Nephron progenitor cell (in vitro differentiated cells): ENCODE measurements at regions not wholly inside any gene's neighbourhood (a gene's known extent, or its start where the extent isn't known, plus 50 kb on each side); places are given as distances from the start of the nearest gene placed in this dataset.
"Not testable (repeated sequence)": the region's sequence is repeated elsewhere in the genome, so short reads cannot be mapped to it uniquely, and the experiment has no call there.

Experiments
- DNase-seq: peaks from one replicate; pipeline ENCODE4 v3.0.0; 2021
- H3K27ac Mint-ChIP-seq: 2 replicates; pipeline ENCODE4 v1.8.0; 2021; ENCODE audit warnings: mild to moderate bottlenecking, moderate library complexity, mixed read lengths
- H3K27me3 Mint-ChIP-seq: 2 replicates; pipeline ENCODE4 v1.8.0; 2021; ENCODE audit warnings: mild to moderate bottlenecking, low read depth, mixed read lengths; ENCODE audit not compliant: poor library complexity
- H3K36me3 Mint-ChIP-seq: 2 replicates; pipeline ENCODE4 v1.8.0; 2021; ENCODE audit warnings: low read depth, mixed read lengths
- H3K4me1 Mint-ChIP-seq: 2 replicates; pipeline ENCODE4 v1.8.0; 2021; ENCODE audit warnings: mixed read lengths
- H3K4me3 Mint-ChIP-seq: 2 replicates; pipeline ENCODE4 v1.8.0; 2021; ENCODE audit warnings: mild to moderate bottlenecking, moderate library complexity, mixed read lengths
- H3K9me3 Mint-ChIP-seq: 2 replicates; pipeline ENCODE4 v1.8.0; 2021; ENCODE audit warnings: mild to moderate bottlenecking, moderate library complexity, mixed read lengths
- CTCF ChIP-seq: fragments of 200-600 bp; sonication (generic); IDR thresholded peaks from 2 replicates; pipeline ENCODE4 v1.5.0; 2021; ENCODE audit warnings: antibody characterized with exemption

- no peak for TF ChIP-seq CTCF
- Mint-ChIP-seq H3K4me3 (no peak overlapping the region), H3K4me1 (peaks cover under 1% of the 10 kb centered on the region), H3K36me3 (no peaks in the 10 kb centered on the region), H3K27ac (no peak overlapping the region), H3K9me3 (peaks cover 18% of the 10 kb centered on the region), H3K27me3 (peaks cover 3% of the 10 kb centered on the region)
- no peak for DNase-seq
These were observed 1666.1 kb upstream of the DDX18 start for GRCh38 chr2:116148361-116148760.

- H3K27me3 Mint-ChIP-seq = no peaks in the 10 kb centered on the region
- no peaks in the 10 kb centered on the region for H3K36me3 Mint-ChIP-seq
- no peak for TF ChIP-seq CTCF
- no peaks in the 10 kb centered on the region for H3K4me1 Mint-ChIP-seq
- H3K27ac Mint-ChIP-seq = no peak overlapping the region
- H3K9me3 Mint-ChIP-seq = peaks cover 27% of the 10 kb centered on the region
- no peak overlapping the region for H3K4me3 Mint-ChIP-seq
- no peak for DNase-seq
These were observed 1660.8 kb upstream of the DDX18 start for GRCh38 chr2:116153729-116154128.

- DNase-seq = no peak
- H3K4me1 Mint-ChIP-seq = no peaks in the 10 kb centered on the region
- H3K4me3 Mint-ChIP-seq = no peak overlapping the region
- no peak for TF ChIP-seq CTCF
- no peak overlapping the region for H3K27ac Mint-ChIP-seq
- H3K36me3 Mint-ChIP-seq = no peaks in the 10 kb centered on the region
- peaks cover 28% of the 10 kb centered on the region for H3K9me3 Mint-ChIP-seq
- no peaks in the 10 kb centered on the region for H3K27me3 Mint-ChIP-seq
These were observed 1653.8 kb upstream of the DDX18 start for GRCh38 chr2:116160657-116161056.

- Mint-ChIP-seq H3K27ac (no peak overlapping the region), H3K4me1 (no peaks in the 10 kb centered on the region), H3K27me3 (no peaks in the 10 kb centered on the region), H3K36me3 (no peaks in the 10 kb centered on the region), H3K9me3 (peaks cover 28% of the 10 kb centered on the region), H3K4me3 (no peak overlapping the region)
- no peak for TF ChIP-seq CTCF
- DNase-seq = no peak
These were observed 1652.1 kb upstream of the DDX18 start for GRCh38 chr2:116162395-116162794.

- H3K9me3 Mint-ChIP-seq = peaks cover 25% of the 10 kb centered on the region
- no peak for DNase-seq
- H3K27ac Mint-ChIP-seq = no peak overlapping the region
- H3K36me3 Mint-ChIP-seq = no peaks in the 10 kb centered on the region
- H3K27me3 Mint-ChIP-seq = no peaks in the 10 kb centered on the region
- H3K4me1 Mint-ChIP-seq = no peaks in the 10 kb centered on the region
- no peak overlapping the region for H3K4me3 Mint-ChIP-seq
- no peak for TF ChIP-seq CTCF
These were observed 1647.4 kb upstream of the DDX18 start for GRCh38 chr2:116167107-116167506.

GRCh38 chr2:116180072-116180471 lies 1634.4 kb upstream of the DDX18 start:
- Mint-ChIP-seq H3K27me3 (no peaks in the 10 kb centered on the region), H3K9me3 (no peaks in the 10 kb centered on the region), H3K4me1 (no peaks in the 10 kb centered on the region), H3K27ac (no peak overlapping the region), H3K4me3 (no peak overlapping the region), H3K36me3 (no peaks in the 10 kb centered on the region)
- DNase-seq = no peak
- no peak for TF ChIP-seq CTCF

- DNase-seq, H3K27me3 Mint-ChIP-seq, H3K27ac Mint-ChIP-seq, H3K4me1 Mint-ChIP-seq, H3K4me3 Mint-ChIP-seq, H3K36me3 Mint-ChIP-seq: not testable (repeated sequence)
- peaks cover 34% of the 10 kb centered on the region for H3K9me3 Mint-ChIP-seq
These were observed 1623.8 kb upstream of the DDX18 start for GRCh38 chr2:116190684-116191083.
